ENCODE measurements at regions not wholly inside any gene's neighbourhood (a gene's known extent, or its start where the extent isn't known, plus 50 kb on each side); places are given as distances from the start of the nearest gene placed in this dataset.

GRCh38 chr1:18010408-18010807 is 97.2 kb upstream of the IGSF21 start:
- no peak for TF ChIP-seq POLR2A (IDR thresholded peaks at IDR 0.05)
- TF ChIP-seq POLR2AphosphoS5 (IDR thresholded peaks at IDR 0.05): no peak

All from spleen (tissue), 3 donors.